ENCODE measurements at regions not wholly inside any gene's neighbourhood (a gene's known extent, or its start where the extent isn't known, plus 50 kb on each side); places are given as distances from the start of the nearest gene placed in this dataset.

- peak in 1 of 3 donors; percentile 18 for DNase-seq
- Histone ChIP-seq H3K4me1 (ENCODE audit: control extremely low read depth in 1 of 4, control insufficient read depth in 4 of 4, insufficient read depth in 4 of 4, low read length in 3 of 4) (peaks cover 0 to 6% (median 3%) of the 10 kb centered on the region in 4 experiments), H3K9me3 (ENCODE audit: control extremely low read depth in 1 of 5, control insufficient read depth in 4 of 5, insufficient read depth in 2 of 5, low read depth in 1 of 5, low read length in 4 of 5) (peaks cover 0 to 1% (median 0%) of the 10 kb centered on the region in 5 experiments), H3K36me3 (ENCODE audit: control insufficient read depth in 4 of 4, insufficient read depth in 4 of 4, low read length in 3 of 4) (no peaks in the 10 kb centered on the region), H3K4me3 (ENCODE audit: control insufficient read depth in 1 of 7, extremely low read depth in 1 of 7, insufficient read depth in 4 of 7, low read depth in 2 of 7, low read length in 6 of 7) (no peak overlapping the region), H3K27ac (ENCODE audit: insufficient read depth in 1 of 2, low read depth in 1 of 2, low read length in 2 of 2, poor library complexity in 1 of 2, severe bottlenecking in 2 of 2) (no peak overlapping the region), H3K27me3 (replicated peaks in 2 of 5; ENCODE audit: control insufficient read depth in 4 of 5, insufficient read depth in 5 of 5, low read length in 4 of 5) (peaks cover 0 to 47% (median 19%) of the 10 kb centered on the region in 5 experiments)
- WGBS (ENCODE audit: insufficient coverage): 35% methylated on average over 9 of the region's 9 CpGs
- ChIA-PET POLR2A (no interaction called here), CTCF (interaction anchor here (2.1 kb wide), 1 partner anchor 90 kb away, joined by 5 read pairs; no protein-coding TSS in a partner anchor)
These were observed 120.2 kb downstream of the TRIM29 start for GRCh38 chr11:120017582-120018150.

DNA sequence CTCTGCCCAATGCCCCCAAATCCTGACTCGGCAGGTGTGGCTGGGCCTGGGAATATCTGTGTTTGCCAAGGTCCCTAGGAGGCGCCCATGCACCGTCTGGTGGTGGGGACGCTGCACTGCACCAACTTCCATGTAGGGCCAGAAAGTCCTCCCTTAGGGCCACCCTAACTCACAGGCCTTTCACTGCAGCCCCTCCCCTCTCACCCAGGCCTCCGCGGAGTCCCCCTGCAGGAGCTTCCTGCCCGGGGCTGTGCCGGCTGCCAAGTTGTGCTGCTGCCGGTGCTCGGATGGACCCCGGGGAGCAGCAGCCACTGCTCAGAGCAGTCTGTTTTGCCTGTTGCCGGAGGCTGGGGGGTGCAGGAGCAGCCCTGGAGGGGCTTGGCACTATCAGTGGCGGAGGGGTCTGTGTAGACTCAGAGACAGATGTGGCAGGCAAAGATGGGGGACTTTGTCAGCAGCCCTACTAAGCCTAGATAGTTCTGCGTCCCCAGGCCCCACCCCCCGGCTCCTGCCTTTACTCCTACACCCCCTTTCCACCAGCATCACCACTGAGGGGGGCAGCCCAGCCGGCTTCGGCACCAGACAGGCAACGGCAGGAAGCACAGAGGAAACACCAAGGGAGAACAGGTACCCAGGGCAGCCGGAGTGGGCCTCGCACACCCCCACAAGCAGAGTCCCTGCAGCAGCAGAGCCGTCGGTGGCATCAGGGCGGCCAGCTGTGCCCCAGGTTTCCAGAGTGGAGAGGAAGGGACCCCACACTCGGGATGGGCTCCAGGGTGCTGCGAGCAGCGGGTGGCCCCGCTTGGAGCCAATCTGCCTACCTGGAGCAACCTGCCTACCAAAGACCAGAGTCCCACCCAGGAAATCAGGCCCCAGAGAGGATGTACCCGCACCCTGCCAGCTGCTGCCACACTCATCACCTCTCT lies 124.3 kb downstream of the TRIM29 start:
- 33% methylated on average over 21 of the region's 28 CpGs for WGBS (ENCODE audit: insufficient coverage)
- Histone ChIP-seq H3K9me3 (ENCODE audit: control extremely low read depth in 1 of 5, control insufficient read depth in 4 of 5, insufficient read depth in 2 of 5, low read depth in 1 of 5, low read length in 4 of 5) (no peaks in the 10 kb centered on the region), H3K27ac (ENCODE audit: insufficient read depth in 1 of 2, low read depth in 1 of 2, low read length in 2 of 2, poor library complexity in 1 of 2, severe bottlenecking in 2 of 2) (no peak overlapping the region), H3K27me3 (replicated peaks in 2 of 5; ENCODE audit: control insufficient read depth in 4 of 5, insufficient read depth in 5 of 5, low read length in 4 of 5) (peaks cover 2 to 75% (median 22%) of the 10 kb centered on the region in 5 experiments), H3K4me1 (ENCODE audit: control extremely low read depth in 1 of 4, control insufficient read depth in 4 of 4, insufficient read depth in 4 of 4, low read length in 3 of 4) (peaks cover 0 to 6% (median 3%) of the 10 kb centered on the region in 4 experiments), H3K4me3 (ENCODE audit: control insufficient read depth in 1 of 7, extremely low read depth in 1 of 7, insufficient read depth in 4 of 7, low read depth in 2 of 7, low read length in 6 of 7) (no peak overlapping the region), H3K36me3 (ENCODE audit: control insufficient read depth in 4 of 4, insufficient read depth in 4 of 4, low read length in 3 of 4) (no peaks in the 10 kb centered on the region)
- DNase-seq: peak; percentile 20 to 63 (median 47)
- POLR2A ChIA-PET: no interaction called here
- CTCF ChIA-PET: interaction anchor here (0.6 to 1.2 kb wide), 7 partner anchors 9 to 350 kb away, joined by 3 to 8 read pairs (median 4); no protein-coding TSS in a partner anchor

DNA sequence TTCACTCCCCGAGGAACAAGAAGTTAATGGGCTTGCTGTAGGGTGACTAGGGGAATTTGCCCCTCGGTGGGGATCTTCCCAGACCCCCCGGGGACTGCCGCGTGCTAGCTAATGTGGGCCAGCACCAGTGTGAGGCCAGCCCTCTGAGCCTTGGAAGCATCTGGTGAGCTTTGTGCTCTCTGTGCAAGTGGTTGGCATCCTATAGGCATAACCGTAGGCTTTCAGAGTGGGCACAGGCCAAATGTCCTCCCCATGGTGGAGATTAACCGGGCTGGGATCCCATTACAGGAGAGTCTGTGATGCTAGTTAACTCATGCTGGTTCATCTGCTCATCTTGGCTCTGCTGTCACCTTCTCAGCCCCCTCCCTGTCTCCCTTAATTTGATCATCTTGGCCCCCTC lies 125.7 kb downstream of the TRIM29 start:
- ChIA-PET POLR2A (no interaction called here), CTCF (interaction anchor here (1.0 to 1.4 kb wide), 4 partner anchors 11 to 348 kb away, joined by 4 to 8 read pairs (median 4); no protein-coding TSS in a partner anchor)
- H3K36me3 ChIP-seq (ENCODE audit: control insufficient read depth in 4 of 4, insufficient read depth in 4 of 4, low read length in 3 of 4): no peaks in the 10 kb centered on the region
- peaks cover 0 to 6% (median 3%) of the 10 kb centered on the region in 4 experiments for H3K4me1 ChIP-seq (ENCODE audit: control extremely low read depth in 1 of 4, control insufficient read depth in 4 of 4, insufficient read depth in 4 of 4, low read length in 3 of 4)
- no peak overlapping the region for H3K27ac ChIP-seq (ENCODE audit: insufficient read depth in 1 of 2, low read depth in 1 of 2, low read length in 2 of 2, poor library complexity in 1 of 2, severe bottlenecking in 2 of 2)
- H3K9me3 ChIP-seq (ENCODE audit: control extremely low read depth in 1 of 5, control insufficient read depth in 4 of 5, insufficient read depth in 2 of 5, low read depth in 1 of 5, low read length in 4 of 5): no peaks in the 10 kb centered on the region
- H3K4me3 ChIP-seq (ENCODE audit: control insufficient read depth in 1 of 7, extremely low read depth in 1 of 7, insufficient read depth in 4 of 7, low read depth in 2 of 7, low read length in 6 of 7): no peak overlapping the region
- no peak for DNase-seq
- WGBS (ENCODE audit: insufficient coverage): 83% methylated on average over 6 of the region's 7 CpGs
- peaks cover 4 to 63% (median 17%) of the 10 kb centered on the region in 5 experiments for H3K27me3 ChIP-seq (replicated peaks in 2 of 5; ENCODE audit: control insufficient read depth in 4 of 5, insufficient read depth in 5 of 5, low read length in 4 of 5)

DNA sequence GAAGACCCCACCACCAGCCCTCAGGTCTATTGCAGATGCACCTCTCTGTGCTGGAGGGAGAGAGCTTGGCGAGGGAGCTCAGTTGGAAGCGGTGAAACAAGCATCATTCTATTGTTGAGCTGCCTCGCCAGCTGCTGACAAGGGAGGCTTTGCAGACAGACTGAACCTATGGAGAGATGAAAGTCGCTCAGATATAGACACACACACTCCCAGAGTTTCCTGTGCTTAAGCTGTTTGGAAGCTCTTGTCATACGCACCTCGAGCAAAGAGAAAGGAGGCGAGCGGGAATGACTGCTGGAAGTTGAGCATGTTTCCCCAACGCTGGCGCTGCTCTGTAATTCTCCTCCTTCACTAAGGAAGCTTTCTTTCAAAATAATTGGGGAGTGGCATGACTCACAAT lies 126.1 kb downstream of the TRIM29 start:
- Histone ChIP-seq H3K4me1 (ENCODE audit: control extremely low read depth in 1 of 4, control insufficient read depth in 4 of 4, insufficient read depth in 4 of 4, low read length in 3 of 4) (peaks cover 0 to 6% (median 3%) of the 10 kb centered on the region in 4 experiments), H3K27me3 (replicated peaks in 2 of 5; ENCODE audit: control insufficient read depth in 4 of 5, insufficient read depth in 5 of 5, low read length in 4 of 5) (peaks cover 4 to 59% (median 17%) of the 10 kb centered on the region in 5 experiments), H3K9me3 (ENCODE audit: control extremely low read depth in 1 of 5, control insufficient read depth in 4 of 5, insufficient read depth in 2 of 5, low read depth in 1 of 5, low read length in 4 of 5) (no peaks in the 10 kb centered on the region), H3K4me3 (ENCODE audit: control insufficient read depth in 1 of 7, extremely low read depth in 1 of 7, insufficient read depth in 4 of 7, low read depth in 2 of 7, low read length in 6 of 7) (no peak overlapping the region), H3K27ac (ENCODE audit: insufficient read depth in 1 of 2, low read depth in 1 of 2, low read length in 2 of 2, poor library complexity in 1 of 2, severe bottlenecking in 2 of 2) (no peak overlapping the region), H3K36me3 (ENCODE audit: control insufficient read depth in 4 of 4, insufficient read depth in 4 of 4, low read length in 3 of 4) (no peaks in the 10 kb centered on the region)
- ChIA-PET CTCF (interaction anchor here (1.4 kb wide), 1 partner anchor 10 kb away, joined by 4 read pairs; no protein-coding TSS in a partner anchor), POLR2A (no interaction called here)
- WGBS (ENCODE audit: insufficient coverage): 88% methylated on average over 5 of the region's 10 CpGs
- DNase-seq: no peak

- DNase-seq: no peak
- Histone ChIP-seq H3K9me3 (ENCODE audit: control extremely low read depth in 1 of 5, control insufficient read depth in 4 of 5, insufficient read depth in 2 of 5, low read depth in 1 of 5, low read length in 4 of 5) (no peaks in the 10 kb centered on the region), H3K27me3 (replicated peaks in 2 of 5; ENCODE audit: control insufficient read depth in 4 of 5, insufficient read depth in 5 of 5, low read length in 4 of 5) (peaks cover 4 to 49% (median 13%) of the 10 kb centered on the region in 5 experiments), H3K4me3 (ENCODE audit: control insufficient read depth in 1 of 7, extremely low read depth in 1 of 7, insufficient read depth in 4 of 7, low read depth in 2 of 7, low read length in 6 of 7) (no peak overlapping the region), H3K27ac (ENCODE audit: insufficient read depth in 1 of 2, low read depth in 1 of 2, low read length in 2 of 2, poor library complexity in 1 of 2, severe bottlenecking in 2 of 2) (no peak overlapping the region), H3K36me3 (ENCODE audit: control insufficient read depth in 4 of 4, insufficient read depth in 4 of 4, low read length in 3 of 4) (no peaks in the 10 kb centered on the region), H3K4me1 (ENCODE audit: control extremely low read depth in 1 of 4, control insufficient read depth in 4 of 4, insufficient read depth in 4 of 4, low read length in 3 of 4) (peaks cover 0 to 6% (median 3%) of the 10 kb centered on the region in 4 experiments)
- CTCF ChIA-PET: interaction anchor here (1.0 kb wide), 1 partner anchor 11 kb away, joined by 3 read pairs; no protein-coding TSS in a partner anchor
- WGBS (ENCODE audit: insufficient coverage): 72% methylated on average over 9 of the region's 9 CpGs
- POLR2A ChIA-PET: no interaction called here
These were observed 127.1 kb downstream of the TRIM29 start for GRCh38 chr11:120010775-120011174.

- ChIA-PET CTCF (interaction anchor here (1.0 to 1.8 kb wide), 2 partner anchors 10 to 99 kb away, joined by 3 to 5 read pairs; no protein-coding TSS in a partner anchor), POLR2A (no interaction called here)
- Histone ChIP-seq H3K27me3 (replicated peaks in 2 of 5; ENCODE audit: control insufficient read depth in 4 of 5, insufficient read depth in 5 of 5, low read length in 4 of 5) (peaks cover 3 to 45% (median 10%) of the 10 kb centered on the region in 5 experiments), H3K36me3 (ENCODE audit: control insufficient read depth in 4 of 4, insufficient read depth in 4 of 4, low read length in 3 of 4) (no peaks in the 10 kb centered on the region), H3K9me3 (ENCODE audit: control extremely low read depth in 1 of 5, control insufficient read depth in 4 of 5, insufficient read depth in 2 of 5, low read depth in 1 of 5, low read length in 4 of 5) (no peaks in the 10 kb centered on the region), H3K4me1 (ENCODE audit: control extremely low read depth in 1 of 4, control insufficient read depth in 4 of 4, insufficient read depth in 4 of 4, low read length in 3 of 4) (peaks cover 0 to 6% (median 3%) of the 10 kb centered on the region in 4 experiments), H3K4me3 (ENCODE audit: control insufficient read depth in 1 of 7, extremely low read depth in 1 of 7, insufficient read depth in 4 of 7, low read depth in 2 of 7, low read length in 6 of 7) (no peak overlapping the region), H3K27ac (ENCODE audit: insufficient read depth in 1 of 2, low read depth in 1 of 2, low read length in 2 of 2, poor library complexity in 1 of 2, severe bottlenecking in 2 of 2) (no peak overlapping the region)
- no peak for DNase-seq
- WGBS (ENCODE audit: insufficient coverage): 100% methylated on average over 3 of the region's 4 CpGs
These were observed 128.0 kb downstream of the TRIM29 start for GRCh38 chr11:120009938-120010337.
